VCaP (cell line): ENCODE measurements at regions not wholly inside any gene's neighbourhood (a gene's known extent, or its start where the extent isn't known, plus 50 kb on each side); places are given as distances from the start of the nearest gene placed in this dataset.
"Not testable (repeated sequence)": the region's sequence is repeated elsewhere in the genome, so short reads cannot be mapped to it uniquely, and the experiment has no call there.

Source experiments
- H3K27ac ChIP-seq: fragments of 450-650 bp; 2 replicates; pipeline ENCODE4 v1.5.1; 2017
- TF ChIP-seq, protein P1 (sequence below): fragments of 450-650 bp; conservative IDR thresholded peaks from 2 replicates; pipeline ENCODE4 v1.5.1; 2017; ENCODE audit warnings: mild to moderate bottlenecking, moderate library complexity

DNA sequence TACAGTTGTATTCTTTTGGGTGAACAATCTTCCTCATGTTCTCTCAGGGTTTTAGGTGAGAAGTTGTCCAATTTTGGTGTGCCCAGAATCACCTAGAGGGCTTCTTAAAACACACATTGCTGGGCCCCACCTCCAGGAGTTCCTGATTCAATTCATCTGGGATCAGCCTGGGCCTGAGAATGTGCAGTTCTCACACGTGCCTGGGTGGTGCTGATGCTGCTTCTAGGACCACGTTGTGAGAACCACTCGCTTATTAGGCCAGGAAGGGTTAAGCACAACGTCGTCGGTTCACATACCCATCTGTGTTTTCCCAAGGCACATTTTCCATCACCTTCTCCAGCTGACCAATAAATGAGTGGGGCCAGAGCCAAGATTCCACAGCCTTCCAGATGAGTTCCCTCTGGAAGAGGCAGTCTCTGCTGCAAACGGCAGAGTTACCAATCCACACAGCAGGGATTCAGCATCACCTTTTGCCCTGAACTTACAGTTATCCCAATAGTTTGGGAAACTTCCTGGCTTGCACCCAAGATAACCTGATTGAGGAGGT lies 277.7 kb upstream of the HNRNPA3 start:
- H3K27ac ChIP-seq = no peak overlapping the region
- TF ChIP-seq, protein P1, sequence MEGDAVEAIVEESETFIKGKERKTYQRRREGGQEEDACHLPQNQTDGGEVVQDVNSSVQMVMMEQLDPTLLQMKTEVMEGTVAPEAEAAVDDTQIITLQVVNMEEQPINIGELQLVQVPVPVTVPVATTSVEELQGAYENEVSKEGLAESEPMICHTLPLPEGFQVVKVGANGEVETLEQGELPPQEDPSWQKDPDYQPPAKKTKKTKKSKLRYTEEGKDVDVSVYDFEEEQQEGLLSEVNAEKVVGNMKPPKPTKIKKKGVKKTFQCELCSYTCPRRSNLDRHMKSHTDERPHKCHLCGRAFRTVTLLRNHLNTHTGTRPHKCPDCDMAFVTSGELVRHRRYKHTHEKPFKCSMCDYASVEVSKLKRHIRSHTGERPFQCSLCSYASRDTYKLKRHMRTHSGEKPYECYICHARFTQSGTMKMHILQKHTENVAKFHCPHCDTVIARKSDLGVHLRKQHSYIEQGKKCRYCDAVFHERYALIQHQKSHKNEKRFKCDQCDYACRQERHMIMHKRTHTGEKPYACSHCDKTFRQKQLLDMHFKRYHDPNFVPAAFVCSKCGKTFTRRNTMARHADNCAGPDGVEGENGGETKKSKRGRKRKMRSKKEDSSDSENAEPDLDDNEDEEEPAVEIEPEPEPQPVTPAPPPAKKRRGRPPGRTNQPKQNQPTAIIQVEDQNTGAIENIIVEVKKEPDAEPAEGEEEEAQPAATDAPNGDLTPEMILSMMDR = no peak

DNA sequence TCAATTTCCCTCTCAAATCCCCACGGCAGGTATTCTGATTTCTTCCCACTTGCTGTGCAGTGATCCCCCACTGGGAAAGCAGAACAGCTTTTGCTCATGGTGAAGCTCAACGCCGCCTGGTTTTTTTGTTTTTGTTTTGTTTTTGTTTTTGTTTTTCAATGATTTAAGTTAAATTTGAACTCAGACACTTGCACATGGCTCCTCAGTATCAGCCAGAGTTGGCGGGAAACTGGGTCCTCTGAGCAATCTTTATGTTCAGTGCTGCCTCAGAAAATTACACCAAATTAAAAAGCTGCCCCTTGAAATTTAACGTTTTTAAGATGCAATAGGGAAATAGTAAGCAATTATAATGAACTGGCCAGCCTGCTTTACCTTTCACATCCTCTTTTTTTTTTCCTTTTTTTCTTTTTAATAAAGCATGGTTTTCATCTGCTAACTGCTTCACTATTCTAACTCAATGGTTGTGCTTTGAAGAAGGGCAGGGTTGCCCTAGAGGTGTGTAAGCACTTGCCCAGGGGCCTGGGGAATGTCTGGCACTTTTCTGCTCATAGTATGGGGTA lies 277.0 kb upstream of the HNRNPA3 start:
- TF ChIP-seq, protein P1 = no peak

DNA sequence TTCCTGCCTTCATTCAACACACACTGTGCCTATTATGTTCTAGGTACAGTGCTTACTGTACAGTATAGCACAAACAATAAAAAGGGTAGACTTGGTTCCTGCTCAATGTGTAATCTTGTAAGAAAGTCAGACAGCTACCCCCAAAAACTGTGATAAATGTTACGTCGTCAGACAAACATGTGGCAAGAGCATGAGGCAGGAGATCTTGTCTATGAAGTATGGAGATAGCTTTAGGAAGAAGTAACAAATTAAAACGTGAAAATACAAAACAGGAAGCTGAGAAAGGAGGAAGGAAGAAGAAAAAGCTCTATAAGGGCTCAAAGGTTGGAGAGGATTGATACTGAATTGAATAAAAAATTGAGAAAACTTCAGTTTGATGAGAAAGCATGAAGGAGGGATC lies 276.2 kb upstream of the HNRNPA3 start:
- TF ChIP-seq, protein P1 = no peak
- no peak overlapping the region for H3K27ac ChIP-seq

More for the DNA sequence above, 277.0 kb upstream of the HNRNPA3 start:
- H3K27ac ChIP-seq = no peak overlapping the region

DNA sequence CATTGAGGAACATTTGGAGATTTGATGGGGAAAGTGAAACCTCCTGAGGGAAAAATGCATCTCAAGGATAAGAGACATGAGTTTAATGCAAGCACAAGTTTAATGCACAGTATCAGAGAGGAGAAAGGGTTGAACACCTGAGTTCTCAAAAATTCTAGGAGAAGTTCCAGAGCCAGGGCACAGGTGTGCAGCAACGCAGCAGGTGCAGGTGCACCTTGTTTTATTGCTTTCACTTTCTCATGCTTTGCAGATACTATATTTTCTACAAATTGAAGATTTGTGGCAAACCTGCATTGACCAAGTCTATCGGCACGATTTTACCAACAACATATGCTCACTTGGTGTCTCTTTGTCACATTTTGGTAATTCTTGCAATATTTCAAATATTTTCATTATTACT lies 267.6 kb upstream of the HNRNPA3 start:
- H3K27ac ChIP-seq = no peak overlapping the region
- TF ChIP-seq, protein P1 = no peak

DNA sequence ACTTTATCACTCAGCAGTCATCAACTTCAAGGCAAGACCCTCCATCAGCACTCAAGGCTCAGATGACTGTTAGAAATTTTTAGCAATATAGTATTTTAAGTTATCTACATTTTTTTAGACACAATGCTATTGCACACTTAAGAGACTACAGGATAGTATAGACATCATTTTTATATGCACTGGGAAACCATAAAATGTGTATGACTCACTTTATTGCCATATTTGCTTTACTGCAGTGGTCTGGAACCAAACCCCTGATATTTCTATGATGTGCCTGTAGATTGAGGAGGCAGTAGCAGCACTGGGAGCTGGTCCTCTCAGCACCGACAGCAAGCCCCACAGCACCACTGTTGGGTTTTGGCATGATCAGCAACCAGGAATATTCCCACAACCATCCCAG lies 264.8 kb upstream of the HNRNPA3 start:
- H3K27ac ChIP-seq = no peak overlapping the region
- TF ChIP-seq, protein P1 = no peak

DNA sequence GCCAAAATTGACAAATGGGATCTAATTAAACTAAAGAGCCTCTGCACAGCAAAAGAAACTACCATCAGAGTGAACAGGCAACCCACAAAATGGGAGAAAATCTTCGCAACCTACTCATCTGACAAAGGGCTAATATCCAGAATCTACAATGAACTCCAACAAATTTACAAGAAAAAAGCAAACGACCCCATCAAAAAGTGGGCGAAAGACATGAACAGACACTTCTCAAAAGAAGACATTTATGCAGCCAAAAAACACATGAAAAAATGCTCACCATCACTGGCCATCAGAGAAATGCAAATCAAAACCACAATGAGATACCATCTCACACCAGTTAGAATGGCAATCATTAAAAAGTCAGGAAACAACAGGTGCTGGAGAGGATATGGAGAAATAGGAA lies 261.4 kb upstream of the HNRNPA3 start:
- H3K27ac ChIP-seq = not testable (repeated sequence)

DNA sequence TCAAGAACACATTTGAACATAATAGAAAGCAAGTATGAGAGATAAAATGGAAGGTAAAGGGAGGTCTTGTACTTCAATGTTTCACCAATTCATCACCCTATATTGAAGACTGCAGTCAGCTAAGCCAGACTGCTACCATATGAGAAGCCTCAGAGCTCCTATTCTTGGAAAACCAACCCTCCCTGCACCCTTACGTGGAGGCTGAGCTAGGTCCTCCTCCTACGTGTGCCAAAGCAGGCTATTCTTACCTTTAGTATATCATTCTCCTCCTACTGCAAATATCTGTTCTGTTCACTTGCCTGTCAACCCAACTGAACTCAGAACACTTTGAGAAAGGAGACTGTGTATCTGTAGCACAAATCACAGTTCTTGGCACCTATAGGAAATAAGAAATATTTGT lies 255.8 kb upstream of the HNRNPA3 start:
- TF ChIP-seq, protein P1 = no peak

DNA sequence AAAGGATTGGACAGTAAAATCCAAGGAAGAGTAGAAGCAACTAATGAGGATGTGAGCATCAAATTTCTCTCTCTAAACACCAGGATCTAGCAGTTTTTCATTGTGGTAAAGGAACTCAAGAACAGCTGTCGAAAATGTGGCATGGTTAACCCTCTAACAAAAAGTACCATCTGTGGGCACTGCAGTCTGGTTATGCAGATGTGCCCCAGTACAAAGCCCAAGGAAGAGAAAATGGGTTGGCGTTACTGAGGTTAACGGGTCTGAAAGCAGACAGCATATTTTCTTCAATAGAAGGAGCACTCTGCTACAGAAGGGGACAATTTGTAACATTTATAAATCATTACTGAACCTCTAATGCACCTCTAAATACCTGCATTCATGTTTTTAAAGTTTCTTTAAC lies 253.0 kb upstream of the HNRNPA3 start:
- H3K27ac ChIP-seq = no peak overlapping the region
- TF ChIP-seq, protein P1 = no peak

More for the DNA sequence above, 255.8 kb upstream of the HNRNPA3 start:
- no peak overlapping the region for H3K27ac ChIP-seq
